Mesendoderm (in vitro differentiated cells): ENCODE measurements at regions not wholly inside any gene's neighbourhood (a gene's known extent, or its start where the extent isn't known, plus 50 kb on each side); places are given as distances from the start of the nearest gene placed in this dataset.

Source experiments
- DNase-seq: peaks from one replicate; pipeline ENCODE4 v3.0.0; 2013
- H2AK5ac ChIP-seq: 2 replicates; pipeline ENCODE4 v1.6.1; 2013; ENCODE audit warnings: low read length, inconsistent platforms
- H2BK120ac ChIP-seq: 2 replicates; pipeline ENCODE4 v1.6.1; 2013; ENCODE audit warnings: low read depth, mild to moderate bottlenecking, low read length, moderate library complexity, mixed read lengths
- H2BK15ac ChIP-seq: replicated peaks from 2 replicates; pipeline ENCODE4 v1.6.1; 2013; ENCODE audit warnings: low read depth, mild to moderate bottlenecking, moderate library complexity
- H2BK5ac ChIP-seq: 2 replicates; pipeline ENCODE4 v1.6.1; 2013; ENCODE audit warnings: low read length, inconsistent platforms
- H3K18ac ChIP-seq: 2 replicates; pipeline ENCODE4 v1.6.1; 2013; ENCODE audit warnings: mild to moderate bottlenecking, low read length, mixed read lengths
- H3K23ac ChIP-seq: one replicate; pipeline ENCODE4 v1.6.1; 2013; ENCODE audit warnings: low read length
- H3K27ac ChIP-seq: 2 replicates; pipeline ENCODE4 v1.5.1; 2013; ENCODE audit warnings: low read depth, mild to moderate bottlenecking, inconsistent platforms, low read length, moderate library complexity
- H3K27me3 ChIP-seq: 2 replicates; pipeline ENCODE4 v1.6.1; 2013; ENCODE audit warnings: low read length, control low read depth, mild to moderate bottlenecking, inconsistent platforms; ENCODE audit not compliant: insufficient read depth, poor library complexity
- H3K36me3 ChIP-seq: 2 replicates; pipeline ENCODE4 v1.6.1; 2013; ENCODE audit warnings: low read length, inconsistent platforms; ENCODE audit not compliant: control insufficient read depth, insufficient read depth
- H3K4ac ChIP-seq: one replicate; pipeline ENCODE4 v1.6.1; 2013; ENCODE audit warnings: low read depth, mild to moderate bottlenecking, low read length, moderate library complexity
- H3K4me1 ChIP-seq: 2 replicates; pipeline ENCODE4 v1.6.1; 2013; ENCODE audit warnings: low read depth, low read length, inconsistent platforms; ENCODE audit not compliant: control insufficient read depth
- H3K4me2 ChIP-seq: 2 replicates; pipeline ENCODE4 v1.6.1; 2013; ENCODE audit warnings: low read length
- H3K4me3 ChIP-seq: 2 replicates; pipeline ENCODE4 v1.5.1; 2013; ENCODE audit warnings: mild to moderate bottlenecking, low read length
- H3K56ac ChIP-seq: one replicate; pipeline ENCODE4 v1.6.1; 2013; ENCODE audit warnings: low read length
- H3K79me1 ChIP-seq: 2 replicates; pipeline ENCODE4 v1.6.1; 2013; ENCODE audit warnings: low read length, inconsistent platforms
- H3K79me2 ChIP-seq: 2 replicates; pipeline ENCODE4 v1.6.1; 2013; ENCODE audit warnings: mild to moderate bottlenecking, low read length; ENCODE audit not compliant: control insufficient read depth, insufficient read depth
- H3K9ac ChIP-seq: 2 replicates; pipeline ENCODE4 v1.6.1; 2013; ENCODE audit warnings: low read length, inconsistent platforms
- H4K5ac ChIP-seq: one replicate; pipeline ENCODE4 v1.6.1; 2013; ENCODE audit warnings: low read length
- H4K8ac ChIP-seq: one replicate; pipeline ENCODE4 v1.6.1; 2013; ENCODE audit warnings: low read depth, mild to moderate bottlenecking, control low read depth, low read length, moderate library complexity
- WGBS: extraction: QIAGEN DNeasy Blood & Tissue Kit; methylation state at CpG from one replicate; pipeline ENCODE4 v1.1.7; 2013; ENCODE audit warnings: low lambda C conversion rate, missing lambda C conversion rate; ENCODE audit not compliant: insufficient coverage; ENCODE audit errors: extremely low coverage; 5-methylcytosine and 5-hydroxymethylcytosine counted together

- H2AK5ac ChIP-seq = no peak overlapping the region
- H3K23ac ChIP-seq = no peak overlapping the region
- no peak overlapping the region for H2BK15ac ChIP-seq
- no peaks in the 10 kb centered on the region for H3K79me2 ChIP-seq
- H2BK120ac ChIP-seq = no peak overlapping the region
- H3K36me3 ChIP-seq = no peaks in the 10 kb centered on the region
- H3K4me2 ChIP-seq = no peak overlapping the region
- H3K27ac ChIP-seq = no peak overlapping the region
- no peak overlapping the region for H4K8ac ChIP-seq
- H3K56ac ChIP-seq = no peak overlapping the region
- H3K79me1 ChIP-seq = no peaks in the 10 kb centered on the region
- no peak overlapping the region for H3K9ac ChIP-seq
- no peaks in the 10 kb centered on the region for H3K4me1 ChIP-seq
- no CpG with 5 or more reads among the region's 2 CpGs for WGBS
- H3K18ac ChIP-seq = no peak overlapping the region
- no peaks in the 10 kb centered on the region for H3K27me3 ChIP-seq
- H3K4me3 ChIP-seq = no peak overlapping the region
- no peak overlapping the region for H4K5ac ChIP-seq
- no peak for DNase-seq
- no peak overlapping the region for H3K4ac ChIP-seq
- no peak overlapping the region for H2BK5ac ChIP-seq
Observed at GRCh38 chr5:92460505-92460904, 1077.4 kb upstream of the ARRDC3 start.

- Histone ChIP-seq H3K79me2 (no peaks in the 10 kb centered on the region), H3K9ac (no peak overlapping the region), H3K4me3 (no peak overlapping the region), H3K4ac (no peak overlapping the region), H4K5ac (no peak overlapping the region), H2BK15ac (no peak overlapping the region), H3K4me2 (no peak overlapping the region), H3K4me1 (no peaks in the 10 kb centered on the region), H3K18ac (no peak overlapping the region), H2AK5ac (no peak overlapping the region), H4K8ac (no peak overlapping the region), H2BK5ac (no peak overlapping the region), H3K27ac (no peak overlapping the region), H3K56ac (no peak overlapping the region), H3K27me3 (no peaks in the 10 kb centered on the region), H2BK120ac (no peak overlapping the region), H3K23ac (no peak overlapping the region), H3K36me3 (no peaks in the 10 kb centered on the region), H3K79me1 (no peaks in the 10 kb centered on the region)
- WGBS = no CpG with 5 or more reads among the region's 1 CpG
- no peak for DNase-seq
Observed at GRCh38 chr5:92459654-92460053, 1076.5 kb upstream of the ARRDC3 start.

GRCh38 chr5:92455011-92455410, 1071.9 kb upstream of the ARRDC3 start:
- Histone ChIP-seq H3K56ac (no peak overlapping the region), H3K9ac (no peak overlapping the region), H2AK5ac (no peak overlapping the region), H3K27ac (no peak overlapping the region), H3K4me2 (no peak overlapping the region), H3K36me3 (no peaks in the 10 kb centered on the region), H4K8ac (no peak overlapping the region), H2BK15ac (no peak overlapping the region), H3K79me2 (no peaks in the 10 kb centered on the region), H4K5ac (no peak overlapping the region), H3K4me3 (no peak overlapping the region), H3K4me1 (no peaks in the 10 kb centered on the region), H2BK5ac (no peak overlapping the region), H3K23ac (no peak overlapping the region), H3K4ac (no peak overlapping the region), H3K18ac (no peak overlapping the region), H3K27me3 (no peaks in the 10 kb centered on the region), H3K79me1 (no peaks in the 10 kb centered on the region), H2BK120ac (no peak overlapping the region)
- no CpG with 5 or more reads among the region's 3 CpGs for WGBS
- no peak for DNase-seq

GRCh38 chr5:92444888-92445287, 1061.8 kb upstream of the ARRDC3 start:
- H3K23ac ChIP-seq = no peak overlapping the region
- H3K79me1 ChIP-seq = no peaks in the 10 kb centered on the region
- H2BK15ac ChIP-seq = no peak overlapping the region
- H3K9ac ChIP-seq = no peak overlapping the region
- no peak overlapping the region for H3K4me2 ChIP-seq
- no peak overlapping the region for H2AK5ac ChIP-seq
- H3K27ac ChIP-seq = no peak overlapping the region
- no peaks in the 10 kb centered on the region for H3K79me2 ChIP-seq
- H4K8ac ChIP-seq = no peak overlapping the region
- H2BK120ac ChIP-seq = no peak overlapping the region
- WGBS = no CpG with 5 or more reads among the region's 2 CpGs
- no peaks in the 10 kb centered on the region for H3K36me3 ChIP-seq
- no peak for DNase-seq
- no peak overlapping the region for H3K4ac ChIP-seq
- no peaks in the 10 kb centered on the region for H3K4me1 ChIP-seq
- no peak overlapping the region for H3K56ac ChIP-seq
- no peak overlapping the region for H3K18ac ChIP-seq
- no peaks in the 10 kb centered on the region for H3K27me3 ChIP-seq
- no peak overlapping the region for H3K4me3 ChIP-seq
- H4K5ac ChIP-seq = no peak overlapping the region
- H2BK5ac ChIP-seq = no peak overlapping the region

- WGBS = no CpG with 5 or more reads among the region's 3 CpGs
Observed at GRCh38 chr5:92435781-92436180, 1052.7 kb upstream of the ARRDC3 start.

GRCh38 chr5:92429646-92430045, 1046.5 kb upstream of the ARRDC3 start:
- no CpG with 5 or more reads among the region's 3 CpGs for WGBS
- Histone ChIP-seq H3K56ac (no peak overlapping the region), H3K27me3 (no peaks in the 10 kb centered on the region), H3K4me1 (no peaks in the 10 kb centered on the region), H3K36me3 (no peaks in the 10 kb centered on the region), H4K8ac (no peak overlapping the region), H3K4ac (no peak overlapping the region), H2BK5ac (no peak overlapping the region), H3K4me3 (no peak overlapping the region), H3K79me2 (no peaks in the 10 kb centered on the region), H2AK5ac (no peak overlapping the region), H3K18ac (no peak overlapping the region), H3K23ac (no peak overlapping the region), H3K9ac (no peak overlapping the region), H3K4me2 (no peak overlapping the region), H3K79me1 (no peaks in the 10 kb centered on the region), H2BK15ac (no peak overlapping the region), H4K5ac (no peak overlapping the region), H2BK120ac (no peak overlapping the region), H3K27ac (no peak overlapping the region)
- DNase-seq = no peak

More at GRCh38 chr5:92435781-92436180, 1052.7 kb upstream of the ARRDC3 start:
- no peak overlapping the region for H2BK120ac ChIP-seq
- no peaks in the 10 kb centered on the region for H3K4me1 ChIP-seq
- no peak overlapping the region for H4K8ac ChIP-seq
- H3K56ac ChIP-seq = no peak overlapping the region
- H2BK15ac ChIP-seq = no peak overlapping the region
- no peaks in the 10 kb centered on the region for H3K79me2 ChIP-seq
- H3K18ac ChIP-seq = no peak overlapping the region
- H3K4me2 ChIP-seq = no peak overlapping the region
- no peaks in the 10 kb centered on the region for H3K79me1 ChIP-seq
- no peak overlapping the region for H3K23ac ChIP-seq
- no peaks in the 10 kb centered on the region for H3K36me3 ChIP-seq
- H3K27me3 ChIP-seq = no peaks in the 10 kb centered on the region
- no peak overlapping the region for H2AK5ac ChIP-seq
- H3K4ac ChIP-seq = no peak overlapping the region
- no peak for DNase-seq
- H4K5ac ChIP-seq = no peak overlapping the region
- H3K9ac ChIP-seq = no peak overlapping the region
- no peak overlapping the region for H2BK5ac ChIP-seq
- H3K27ac ChIP-seq = no peak overlapping the region
- H3K4me3 ChIP-seq = no peak overlapping the region
